Esophagus squamous epithelium (tissue), 4 donors: ENCODE measurements at regions not wholly inside any gene's neighbourhood (a gene's known extent, or its start where the extent isn't known, plus 50 kb on each side); places are given as distances from the start of the nearest gene placed in this dataset.
"Not testable (repeated sequence)": the region's sequence is repeated elsewhere in the genome, so short reads cannot be mapped to it uniquely, and the experiment has no call there.

Experiments
- CTCF ChIP-seq, 6 experiments: fragments of 450-650 bp in 4 of 6; fragments of 200-600 bp in 2 of 6; sonication (generic) in 2 of 6; IDR thresholded peaks; one replicate each; pipeline ENCODE4 v1.5.1; 2016 to 2019; ENCODE audit warnings: antibody characterized with exemption in 6 of 6, mild to moderate bottlenecking in 4 of 6, moderate library complexity in 4 of 6
- POLR2A ChIP-seq, 4 donors: fragments of 450-650 bp; IDR thresholded peaks; one replicate each; pipeline ENCODE4 v1.6.1; 2017; ENCODE audit warnings: antibody characterized with exemption in 4 of 4, mild to moderate bottlenecking in 4 of 4, moderate library complexity in 3 of 4

DNA sequence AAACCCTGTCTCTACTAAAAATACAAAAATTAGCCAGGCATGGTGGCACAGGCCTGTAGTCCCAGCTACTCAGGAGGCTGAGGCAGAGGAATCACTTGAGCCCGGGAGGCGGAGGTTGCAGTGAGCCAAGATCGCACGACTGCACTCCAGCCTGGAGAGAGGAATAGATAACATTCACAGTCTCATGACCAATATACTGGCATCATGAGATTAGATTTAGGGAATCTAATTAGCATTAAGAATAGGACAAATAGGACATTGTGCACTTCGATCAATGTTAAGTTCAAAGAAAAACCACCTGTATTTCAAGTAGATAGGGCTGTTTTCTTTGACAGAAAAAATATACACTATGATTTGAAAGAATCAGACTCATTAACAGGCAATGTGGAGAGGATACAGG lies 118.0 kb upstream of the TBCA start:
- not testable (repeated sequence) for TF ChIP-seq POLR2A, CTCF (IDR thresholded peaks at IDR 0.05)
